Cerebellar nuclear complex (tissue), 1 donor: ENCODE measurements at regions not wholly inside any gene's neighbourhood (a gene's known extent, or its start where the extent isn't known, plus 50 kb on each side); places are given as distances from the start of the nearest gene placed in this dataset.
"Not testable (repeated sequence)": the region's sequence is repeated elsewhere in the genome, so short reads cannot be mapped to it uniquely, and the experiment has no call there.

Source experiments
- DNase-seq, 2 experiments: peaks; one replicate each; lab custom pipeline; 2025; lab: John Stamatoyannopoulos, UW

DNA sequence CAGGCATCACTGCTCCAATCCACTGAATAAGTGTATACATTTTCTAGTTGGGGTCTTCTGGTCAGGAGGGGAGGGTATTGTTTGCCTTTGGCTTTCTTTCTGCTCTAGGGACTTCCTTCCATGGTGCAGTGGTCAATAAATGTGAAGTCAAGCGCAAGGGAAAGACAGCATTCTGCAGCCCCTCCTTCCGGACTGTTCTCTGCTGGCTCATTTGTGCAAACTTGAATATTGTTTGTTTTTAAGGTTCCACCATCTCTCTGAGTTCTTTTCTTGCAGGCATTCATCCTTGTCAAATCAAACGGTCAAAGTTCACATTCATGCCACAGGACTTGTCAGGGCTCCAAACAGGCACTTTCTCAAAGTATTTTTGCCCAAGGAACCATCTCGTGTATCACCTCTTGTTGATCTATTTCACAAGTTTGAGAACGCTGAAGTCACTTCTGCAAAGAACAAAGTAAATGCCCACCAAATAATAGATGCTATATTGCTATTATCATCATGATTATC lies 205.6 kb upstream of the KAZN start:
- no peak for DNase-seq

DNA sequence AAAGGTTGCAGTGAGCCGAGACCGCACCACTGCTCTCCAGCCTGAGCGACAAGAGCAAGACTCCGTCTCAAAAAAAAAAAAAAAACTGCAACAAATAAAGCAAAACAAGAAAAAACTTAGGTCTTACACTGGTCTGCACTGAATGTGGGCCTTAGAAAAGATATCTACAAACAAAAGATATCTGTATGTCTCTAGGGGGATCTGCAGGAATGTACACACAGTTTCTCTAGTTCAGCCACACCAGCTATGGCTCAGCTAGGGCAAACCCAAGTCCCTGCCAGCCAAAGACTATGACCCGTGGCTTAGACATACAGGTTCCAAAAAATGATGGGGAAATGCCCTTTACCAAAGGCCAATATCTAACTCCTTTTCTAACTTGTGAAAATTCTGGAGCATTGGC lies 202.4 kb upstream of the KAZN start:
- no peak for DNase-seq

DNA sequence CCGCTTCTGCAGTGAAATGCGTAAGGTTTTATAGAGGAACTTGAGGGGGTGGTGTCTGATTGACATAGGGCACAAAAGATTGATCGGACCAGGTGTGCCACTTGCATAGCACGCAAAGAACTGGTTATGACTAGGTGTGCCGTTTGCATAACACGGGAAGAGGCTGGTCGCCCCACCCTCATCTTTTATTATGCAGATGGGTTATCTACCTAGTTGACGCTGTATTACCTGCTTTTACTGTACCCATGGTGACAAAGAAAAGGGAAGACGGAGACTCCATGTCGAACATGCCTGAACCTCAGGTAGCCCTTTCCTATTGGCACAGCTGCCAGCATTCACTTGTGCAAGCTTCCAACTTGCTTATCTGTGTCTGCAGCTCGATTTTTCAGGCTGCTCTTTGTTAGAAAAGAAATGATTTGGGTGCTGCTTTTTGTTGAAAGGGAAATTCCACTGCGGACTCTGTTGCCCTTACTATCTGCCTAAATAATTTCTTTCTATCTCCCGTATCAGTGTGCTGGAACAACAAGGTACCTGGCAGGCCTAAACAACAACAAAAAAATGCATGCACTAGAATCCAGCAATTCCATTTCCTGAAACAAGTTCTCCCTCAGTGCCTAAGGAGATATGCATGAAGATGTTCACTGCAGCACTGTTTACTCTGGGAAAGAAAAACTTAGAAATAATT lies 194.4 kb upstream of the KAZN start:
- DNase-seq = no peak

DNA sequence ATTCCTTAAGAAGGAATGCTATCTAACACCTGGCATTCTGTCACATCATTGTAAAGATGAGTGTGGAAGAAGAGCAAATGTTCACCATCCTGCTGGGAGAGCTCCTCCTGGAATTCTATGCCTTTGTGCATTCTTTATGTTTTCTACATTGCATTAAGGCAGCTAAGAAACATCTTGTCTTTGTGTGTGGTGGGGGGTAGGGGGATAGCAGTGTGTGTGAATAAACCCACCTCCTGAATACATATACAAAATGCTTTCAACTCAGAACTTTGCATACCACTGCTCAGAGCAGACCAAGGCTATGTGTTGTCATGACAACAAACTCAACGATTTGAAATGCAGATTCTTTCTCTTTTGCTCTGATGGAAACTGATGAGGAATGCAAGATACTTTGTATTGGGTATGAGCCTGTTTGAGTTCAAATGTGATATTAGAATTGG lies 193.6 kb upstream of the KAZN start:
- DNase-seq = no peak

DNA sequence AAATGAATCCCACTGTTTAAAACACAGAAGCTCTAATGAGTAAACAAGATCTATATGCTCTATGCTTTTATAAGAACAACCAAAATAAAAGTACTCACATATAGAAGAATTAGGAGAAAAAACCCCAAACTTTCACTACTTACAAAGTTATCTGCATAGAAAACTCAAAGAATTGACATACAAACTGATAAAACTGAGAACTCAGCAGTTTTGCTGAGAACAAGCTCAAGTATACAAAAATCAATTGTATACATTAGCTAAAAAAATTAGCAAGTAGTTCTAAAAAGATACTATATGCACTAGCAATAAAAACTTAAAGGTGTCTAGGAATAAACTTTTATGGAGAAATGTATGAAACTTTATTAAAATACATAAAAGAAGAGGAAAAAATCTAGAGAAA lies 186.2 kb upstream of the KAZN start:
- no peak for DNase-seq

DNA sequence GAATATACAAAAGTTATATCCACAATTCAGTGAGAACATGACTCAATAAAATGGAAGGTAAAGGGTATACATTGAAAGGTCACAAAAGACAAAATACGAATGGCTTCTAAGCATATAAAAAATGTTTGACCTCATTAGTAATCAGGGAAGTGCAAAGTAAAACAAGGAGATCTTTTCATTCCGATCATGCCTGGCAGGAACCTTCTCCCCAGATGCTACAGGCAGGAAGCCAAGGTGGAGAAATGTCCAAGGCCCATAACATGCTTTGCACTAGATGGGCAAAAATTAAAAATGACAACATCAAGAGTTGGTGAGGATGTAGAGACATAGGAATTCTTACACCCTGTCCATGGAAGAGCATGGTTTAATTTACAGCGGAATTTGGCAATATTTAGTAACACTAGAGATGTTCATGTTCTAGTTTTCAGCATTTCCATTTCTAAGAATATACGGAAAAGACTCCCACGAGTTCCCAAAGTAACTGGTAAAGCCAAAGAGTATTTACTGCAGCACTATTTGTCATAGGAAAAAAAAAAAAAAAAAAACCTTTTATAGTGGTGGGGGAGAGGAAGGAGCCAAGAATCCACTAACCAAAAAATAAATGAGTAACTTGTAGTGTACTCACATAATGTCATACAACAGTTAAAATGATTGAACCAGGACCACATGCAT lies 184.5 kb upstream of the KAZN start:
- no peak for DNase-seq

DNA sequence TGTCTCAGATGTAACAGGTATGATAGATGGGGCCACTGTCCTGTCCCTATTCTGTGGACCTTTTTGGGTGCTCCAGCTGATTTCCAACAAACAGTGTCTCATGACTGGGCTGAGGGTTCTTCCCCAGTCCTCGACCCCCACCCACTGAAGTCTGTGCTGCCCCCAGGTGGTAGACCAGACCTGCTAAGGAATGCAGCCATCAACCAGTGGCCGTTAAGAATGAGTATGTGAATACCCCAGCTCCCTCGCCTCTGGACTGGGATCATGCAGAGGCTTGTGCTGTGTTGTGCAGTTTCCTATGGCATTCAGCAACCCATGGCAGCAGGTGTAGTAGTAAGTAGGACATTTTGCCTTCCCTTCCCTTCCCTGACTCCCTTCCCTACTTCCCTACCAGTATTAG lies 183.1 kb upstream of the KAZN start:
- no peak for DNase-seq

DNA sequence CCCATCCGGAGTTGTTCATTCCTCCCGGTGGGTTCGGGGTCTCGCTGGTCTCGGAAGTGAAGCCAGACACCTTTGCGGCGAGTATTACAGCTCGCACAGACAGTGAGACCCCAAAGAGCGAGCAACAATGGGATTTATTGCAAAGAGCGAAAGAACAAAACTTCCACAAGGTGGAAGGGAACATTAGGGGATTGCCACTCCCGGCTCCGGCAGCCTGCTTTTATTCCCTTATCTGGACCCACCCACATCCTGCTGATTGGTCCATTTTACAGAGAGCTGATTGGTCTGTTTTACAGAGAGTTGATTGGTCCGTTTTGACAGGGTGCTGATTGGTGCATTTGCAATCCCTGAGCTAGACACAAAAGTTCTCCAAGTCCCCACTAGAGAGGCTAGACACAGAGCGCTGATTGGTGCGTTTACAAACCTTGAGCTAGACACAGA lies 178.7 kb upstream of the KAZN start:
- not testable (repeated sequence) for DNase-seq

DNA sequence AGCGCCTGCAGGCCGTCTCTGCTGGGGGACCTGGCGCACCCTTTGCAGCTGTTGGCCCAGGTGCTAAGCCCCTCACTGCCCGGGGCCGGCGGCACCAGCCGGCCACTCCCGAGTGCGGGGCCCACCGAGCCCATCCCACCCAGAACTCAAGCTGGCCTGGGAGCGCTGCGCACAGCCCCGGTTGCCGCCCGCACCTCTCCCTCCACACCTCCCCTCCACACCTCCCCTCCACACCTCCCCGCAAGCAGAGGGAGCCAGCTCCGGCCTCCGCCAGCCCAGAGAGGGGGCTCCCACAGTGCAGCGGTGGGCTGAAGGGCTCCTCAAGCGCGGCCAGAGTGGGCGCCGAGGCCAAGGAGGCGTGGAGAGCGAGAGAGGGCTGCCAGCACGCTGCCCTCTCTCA lies 177.8 kb upstream of the KAZN start:
- DNase-seq = no peak

DNA sequence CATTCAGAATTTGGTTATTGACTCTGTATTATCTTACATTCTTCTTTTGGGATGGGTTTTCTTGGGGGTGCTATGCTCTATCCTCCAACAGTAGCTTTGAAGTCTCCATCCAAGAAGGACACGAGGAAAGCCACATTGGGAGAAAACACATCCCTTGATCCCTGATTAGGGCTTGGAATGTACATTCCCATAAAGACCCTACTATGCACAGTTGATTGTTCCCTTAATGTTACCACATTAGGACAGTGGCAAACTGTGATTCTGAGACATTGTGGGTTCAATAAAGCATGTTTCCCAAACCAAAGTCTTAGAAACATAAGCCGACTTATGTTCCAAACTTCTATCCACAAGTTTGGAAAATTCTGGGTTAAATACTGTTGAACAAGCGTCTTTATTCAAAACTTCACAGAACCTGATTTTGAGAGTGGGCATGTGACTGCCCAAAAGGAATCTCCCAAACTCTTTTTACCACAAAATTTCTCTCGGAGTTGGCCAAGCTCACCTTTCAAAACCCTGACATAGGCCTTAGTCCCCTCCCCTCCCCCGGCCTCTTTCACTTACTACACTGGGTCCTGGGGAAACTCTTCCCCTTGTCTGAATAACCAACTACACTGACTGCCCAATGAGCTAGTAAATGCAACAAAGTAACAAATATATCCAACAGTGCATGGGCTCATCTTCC lies 177.0 kb upstream of the KAZN start:
- DNase-seq = no peak

DNA sequence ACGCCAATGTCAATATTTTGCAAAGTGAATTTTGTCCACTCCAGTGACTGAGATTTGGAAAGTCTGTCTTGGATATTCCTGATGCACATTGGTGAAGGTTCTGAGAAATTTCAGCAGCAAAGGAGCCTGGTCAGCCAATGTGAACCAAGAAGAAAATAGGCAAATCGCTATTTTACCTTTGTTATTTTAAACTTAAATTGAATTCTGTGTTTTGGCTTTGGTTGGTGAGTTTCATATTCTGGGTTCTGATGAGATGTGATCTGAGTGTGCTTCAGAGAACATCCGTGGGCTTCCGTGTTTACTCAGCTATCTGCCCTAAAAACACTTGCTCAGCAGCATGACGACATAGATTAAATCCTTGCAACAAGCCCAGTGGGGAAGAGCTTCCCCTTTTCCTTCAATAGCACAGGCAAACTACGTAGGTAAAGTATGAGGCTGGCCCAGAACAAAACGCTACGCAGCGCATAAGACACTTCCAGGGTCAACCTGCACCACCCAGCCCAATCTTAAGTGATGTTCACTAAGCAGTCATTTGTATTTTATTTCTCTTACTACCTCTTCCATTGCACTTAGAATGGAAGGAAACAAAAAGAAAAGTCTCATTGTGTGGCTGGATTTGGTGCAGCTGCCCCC lies 176.4 kb upstream of the KAZN start:
- no peak for DNase-seq

DNA sequence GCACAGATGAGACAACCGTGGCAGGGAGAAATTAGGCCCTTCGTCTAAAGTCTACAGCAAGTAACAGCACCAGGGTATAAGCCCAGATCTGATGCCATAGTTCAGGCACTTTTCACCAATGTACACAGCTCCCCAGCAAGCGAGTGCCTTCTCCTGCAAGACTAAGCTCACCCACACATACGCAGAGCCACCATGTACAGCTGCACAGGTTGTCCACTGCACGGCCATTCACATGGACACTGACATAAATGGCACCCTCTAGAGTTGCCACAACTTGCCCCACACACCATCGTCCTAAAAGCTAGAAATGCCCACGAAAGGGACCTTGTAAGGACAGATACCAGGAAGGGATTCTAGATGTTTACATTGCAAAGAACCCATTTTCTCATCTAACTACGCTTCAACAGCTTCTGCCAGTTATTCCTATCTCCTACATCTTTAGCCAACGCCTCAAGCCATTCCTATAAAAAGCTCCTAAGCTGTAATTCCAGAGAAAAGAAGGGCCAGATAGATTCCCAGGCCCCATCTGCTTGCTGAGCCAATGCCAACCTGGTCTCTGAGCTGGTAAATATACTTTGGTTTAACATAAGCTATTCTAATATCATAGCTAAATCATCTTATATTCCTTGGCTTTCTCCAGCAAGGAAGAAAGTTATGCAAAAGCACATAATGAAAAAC lies 174.0 kb upstream of the KAZN start:
- no peak for DNase-seq

DNA sequence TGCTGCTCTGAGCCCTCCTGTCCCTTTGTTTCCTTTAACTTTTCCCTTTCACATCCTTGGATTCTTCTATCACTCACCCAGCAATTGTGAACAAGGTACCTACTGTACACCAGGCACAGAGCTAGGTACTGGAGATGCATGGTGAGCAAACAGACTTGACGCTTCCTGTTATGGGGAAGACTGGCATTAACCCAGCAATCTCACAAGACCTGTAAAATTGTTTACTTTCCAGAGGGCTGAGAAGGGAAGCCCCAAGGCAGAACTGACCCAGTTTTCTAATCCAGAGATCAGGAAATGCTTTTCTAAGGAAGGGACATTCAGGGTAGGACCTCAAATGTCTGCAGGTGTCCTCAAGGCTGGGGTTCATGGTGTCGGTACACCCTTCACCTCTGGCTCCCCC lies 171.6 kb upstream of the KAZN start:
- DNase-seq = no peak

DNA sequence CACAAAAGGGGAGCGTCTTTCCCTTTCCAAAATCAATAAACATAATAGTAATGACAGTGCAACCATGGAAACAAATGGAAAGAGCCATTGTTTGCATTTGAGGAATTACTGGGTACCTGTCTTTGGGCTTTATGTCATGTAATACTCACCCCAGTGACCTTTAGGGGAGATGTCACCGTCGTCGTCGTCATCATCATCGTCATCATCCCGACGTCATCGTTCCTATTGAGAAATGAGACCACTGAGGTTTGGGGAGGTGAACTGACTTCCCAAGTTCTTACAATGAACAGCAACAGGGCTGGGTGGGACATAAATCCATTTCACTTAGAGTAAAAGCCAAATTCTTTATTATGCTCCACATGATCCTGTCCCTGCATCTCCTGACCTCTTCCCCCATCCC lies 168.9 kb upstream of the KAZN start:
- no peak for DNase-seq

DNA sequence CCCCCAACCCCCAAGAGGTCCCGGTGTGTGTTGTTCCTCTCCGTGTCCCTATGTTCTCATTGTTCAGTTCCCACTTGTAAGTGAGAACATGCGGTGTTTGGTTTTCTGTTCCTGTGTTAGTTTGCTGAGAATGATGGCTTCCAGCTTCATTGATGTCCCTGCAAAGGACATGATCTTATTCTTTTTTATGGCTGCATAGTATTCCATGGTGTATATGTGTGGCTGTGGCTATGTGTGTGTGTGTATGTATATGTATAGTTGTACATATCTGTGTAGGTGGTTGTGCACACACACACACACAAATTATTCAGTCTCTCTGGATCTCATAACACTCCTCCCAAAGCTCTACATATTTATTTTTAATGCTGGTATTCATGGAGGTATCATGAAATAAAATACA lies 165.8 kb upstream of the KAZN start:
- not testable (repeated sequence) for DNase-seq

DNA sequence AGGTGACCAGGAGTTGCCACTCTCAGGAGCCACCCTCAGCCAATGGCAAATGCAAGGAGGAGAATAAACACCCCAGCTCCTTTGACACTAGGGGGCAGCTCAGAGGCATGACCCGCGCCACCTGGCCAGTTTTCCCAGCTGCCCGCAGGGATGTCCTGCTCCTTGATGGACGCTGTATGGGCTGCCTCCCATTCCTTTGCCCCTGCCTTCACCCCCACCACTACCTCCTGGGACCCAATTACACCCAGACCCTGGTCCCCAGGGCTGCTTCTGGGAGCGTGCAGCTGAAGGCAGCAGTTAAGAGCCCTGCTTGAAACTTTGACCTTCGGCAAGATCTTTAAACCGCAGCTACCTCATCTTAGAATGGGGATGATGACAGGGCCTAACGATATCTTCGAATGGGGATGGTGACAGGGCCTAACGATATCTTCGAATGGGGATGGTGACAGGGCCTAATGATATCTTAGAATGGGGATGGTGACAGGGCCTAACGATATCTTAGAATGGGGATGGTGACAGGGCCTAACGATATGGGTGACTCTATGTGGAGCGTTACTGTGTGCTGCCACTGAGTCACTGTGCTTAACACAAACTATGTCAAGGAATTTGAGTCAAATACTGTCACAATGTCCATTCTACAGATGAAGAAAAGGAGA lies 163.0 kb upstream of the KAZN start:
- no peak for DNase-seq

DNA sequence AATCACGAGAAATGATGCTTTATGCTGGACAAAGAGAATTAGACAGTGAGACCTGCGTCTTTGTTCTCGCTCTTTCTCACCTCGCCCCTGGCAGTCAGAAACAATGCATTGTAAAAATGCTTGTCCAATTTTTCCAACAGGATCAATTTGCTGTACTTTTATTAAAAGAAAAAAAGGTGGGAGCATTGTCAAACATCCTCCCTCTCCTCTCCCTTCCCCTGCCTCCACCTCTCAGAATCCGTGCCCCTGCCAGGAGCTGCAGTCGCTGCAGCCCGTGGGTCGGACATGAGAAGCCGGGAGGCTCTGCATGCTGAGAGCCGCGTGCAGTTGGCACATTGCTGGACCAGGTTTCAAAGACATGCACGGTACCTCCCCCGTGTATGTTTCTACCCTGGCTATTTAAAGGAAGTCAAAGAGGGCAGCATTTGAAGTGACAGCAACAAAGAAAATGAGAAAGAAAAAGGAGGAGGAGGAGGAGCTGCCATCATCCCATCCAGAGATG lies 161.0 kb upstream of the KAZN start:
- DNase-seq = no peak

DNA sequence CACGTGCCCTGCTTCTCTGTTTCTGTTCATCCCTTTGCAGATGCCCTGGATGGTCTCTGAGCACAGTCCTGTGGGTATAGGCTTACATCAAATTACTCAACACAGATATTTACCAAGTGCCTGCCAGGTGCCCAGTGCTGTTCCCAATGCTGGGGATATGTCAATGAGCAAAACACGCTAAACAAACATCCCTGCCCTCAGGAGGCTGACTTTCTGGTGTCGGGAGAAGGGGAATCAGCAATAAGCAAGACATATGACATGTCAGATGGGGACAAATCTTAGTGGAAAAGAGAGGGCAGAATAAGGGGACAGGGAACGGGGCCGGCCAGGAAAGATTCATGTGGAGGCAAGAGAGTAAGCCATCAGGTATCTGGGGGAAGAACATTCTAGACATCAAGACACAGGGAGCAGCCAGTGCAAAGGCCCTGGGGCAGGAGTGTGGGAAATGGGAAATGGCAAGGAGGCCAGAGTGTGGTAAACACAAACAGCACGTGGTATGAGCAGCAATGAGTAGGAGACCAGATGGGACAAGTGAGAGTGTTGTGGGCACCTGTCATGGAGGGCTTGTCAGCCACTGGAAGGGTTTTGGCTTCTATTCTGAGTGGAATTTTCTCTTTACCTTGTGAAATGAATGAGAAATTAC lies 160.2 kb upstream of the KAZN start:
- DNase-seq = no peak

DNA sequence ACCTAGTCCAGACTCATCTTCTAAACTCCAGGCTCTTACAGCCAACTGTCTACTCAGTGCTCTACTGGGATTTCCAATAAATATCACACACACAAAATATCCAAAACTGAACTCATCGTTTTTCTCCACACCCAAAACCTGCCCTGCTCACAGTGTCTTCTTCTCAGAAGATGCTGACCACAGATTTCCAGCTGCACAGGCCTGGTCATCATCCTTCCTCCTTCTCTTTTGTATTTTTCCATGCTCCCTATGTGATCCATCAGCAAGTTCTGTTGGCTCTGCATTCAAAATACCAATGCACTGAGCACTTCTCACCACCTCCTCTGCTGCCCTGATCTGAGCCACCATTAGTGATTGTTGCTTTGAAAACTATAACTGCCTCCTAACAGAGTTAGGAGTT lies 159.5 kb upstream of the KAZN start:
- no peak for DNase-seq

DNA sequence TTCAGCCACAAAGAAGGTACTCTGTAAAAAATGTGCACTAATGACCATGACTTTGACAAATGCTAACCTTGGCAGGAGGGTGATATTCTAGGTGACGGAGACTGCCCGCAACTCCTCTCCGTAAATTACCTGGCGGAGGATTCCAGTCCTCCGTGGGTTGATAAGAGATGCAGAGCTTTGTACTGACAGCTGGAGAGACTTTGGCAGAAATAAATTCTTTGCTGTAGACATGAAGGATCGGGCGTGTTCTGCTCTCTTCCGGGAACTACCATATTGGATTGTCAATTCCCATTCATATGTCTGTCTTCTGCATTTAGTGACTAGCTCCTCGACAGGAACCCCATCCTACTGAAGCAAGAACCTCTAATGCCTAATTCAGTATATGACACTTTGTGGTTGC lies 158.3 kb upstream of the KAZN start:
- DNase-seq = no peak

DNA sequence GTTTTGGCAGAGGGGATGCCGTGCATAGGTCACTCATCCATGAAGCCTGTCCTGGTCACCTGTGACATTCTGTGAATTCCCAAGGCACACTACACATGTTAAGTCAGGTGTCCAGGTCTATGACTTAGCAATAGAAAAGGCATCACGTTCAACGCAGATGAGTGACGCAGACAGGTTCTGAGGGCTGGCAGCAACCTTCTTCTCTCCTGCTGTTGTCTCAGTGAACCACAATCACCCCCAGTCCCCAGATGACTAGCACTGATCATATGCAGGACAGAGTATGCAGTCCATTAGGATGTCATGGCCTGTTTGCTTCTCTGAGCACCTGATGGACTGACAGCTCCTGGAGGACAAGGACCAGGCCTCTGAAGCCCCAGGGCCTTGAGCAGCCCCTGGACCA lies 157.8 kb upstream of the KAZN start:
- DNase-seq = no peak
